Lung (tissue), 11 donors: ENCODE measurements at regions not wholly inside any gene's neighbourhood (a gene's known extent, or its start where the extent isn't known, plus 50 kb on each side); places are given as distances from the start of the nearest gene placed in this dataset.
A peak's percentile ranks its signal among the peaks of the same experiment; 100 is the strongest.

Experiments
- ATAC-seq: fragments of 200-7000 bp; cut with Tn5 transposase; one replicate; pipeline ENCODE4 v1.9.1; 2020; ENCODE audit warnings: moderate number of reproducible peaks; ENCODE audit not compliant: insufficient read depth, low FRiP score
- DNase-seq, 3 donors: peaks; one replicate each; pipeline ENCODE4 v3.0.0-alpha.2; 2013 to 2017
- H3K27ac ChIP-seq, 2 donors: one replicate each; pipeline ENCODE4 v1.5.1; 2013; ENCODE audit warnings: mild to moderate bottlenecking in 2 of 2, moderate library complexity in 2 of 2, control low read depth in 1 of 2, inconsistent platforms in 1 of 2, low read depth in 1 of 2, low read length in 1 of 2
- H3K27me3 ChIP-seq, 3 donors: one replicate each; pipeline ENCODE4 v1.5.1; 2013; ENCODE audit warnings: low read length in 2 of 3; ENCODE audit not compliant: control insufficient read depth in 3 of 3, insufficient read depth in 3 of 3
- H3K36me3 ChIP-seq, 4 donors: one replicate each; pipeline ENCODE4 v1.5.1; 2013; ENCODE audit warnings: low read length in 4 of 4, mild to moderate bottlenecking in 1 of 4, moderate library complexity in 1 of 4; ENCODE audit not compliant: control insufficient read depth in 4 of 4, insufficient read depth in 4 of 4
- H3K4me1 ChIP-seq, 5 donors: one replicate each; pipeline ENCODE4 v1.5.1; 2013; ENCODE audit warnings: low read length in 5 of 5, mild to moderate bottlenecking in 2 of 5, moderate library complexity in 1 of 5; ENCODE audit not compliant: control insufficient read depth in 5 of 5, insufficient read depth in 5 of 5
- H3K4me3 ChIP-seq: one replicate; pipeline ENCODE4 v1.5.1; 2013; ENCODE audit warnings: mild to moderate bottlenecking, control low read depth, moderate library complexity
- H3K9ac ChIP-seq, 2 donors: one replicate each; pipeline ENCODE4 v1.5.1; 2013; ENCODE audit warnings: low read length in 2 of 2, control low read depth in 1 of 2; ENCODE audit not compliant: insufficient read depth in 1 of 2
- H3K9me3 ChIP-seq, 4 donors: one replicate each; pipeline ENCODE4 v1.5.1; 2013; ENCODE audit warnings: low read length in 3 of 4, mild to moderate bottlenecking in 1 of 4, moderate library complexity in 1 of 4; ENCODE audit not compliant: control insufficient read depth in 4 of 4, insufficient read depth in 3 of 4
- WGBS, 2 donors: extraction: QIAGEN DNeasy Blood & Tissue Kit; methylation state at CpG; one replicate each; pipeline ENCODE4 v1.1.7; 2013; 5-methylcytosine and 5-hydroxymethylcytosine counted together
- TF ChIP-seq, protein P1 (sequence below): IDR thresholded peaks from 2 replicates; pipeline ENCODE4 v1.5.1; 2012; ENCODE audit warnings: mild to moderate bottlenecking; ENCODE audit errors: control extremely low read depth, extremely low read depth
- donor health status: control.
- donor health status: control.
- donor health status: Bipolar disorder and iron deficiency.
- donor health status: healthy.
- donor health status: DM: yes; HTN: yes; CAD: no.

DNA sequence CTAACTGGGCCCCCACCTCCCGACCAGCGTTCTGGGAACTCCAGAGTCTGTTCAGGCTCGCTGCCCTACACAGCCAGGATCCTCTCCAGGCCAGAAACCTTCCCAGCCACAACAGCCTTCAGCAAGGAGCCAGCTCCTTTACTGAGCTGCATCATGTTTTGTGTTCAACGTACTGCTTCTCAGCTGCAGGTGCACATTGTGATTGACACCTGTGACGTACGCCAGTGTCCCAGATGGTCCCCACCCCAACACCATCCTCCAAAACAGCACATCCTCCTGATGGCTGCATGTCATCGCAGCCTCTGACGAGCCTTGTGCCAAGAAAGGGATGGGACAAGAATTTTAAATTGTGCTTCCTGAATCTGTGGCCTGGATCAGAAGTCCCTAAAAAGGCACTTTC lies 117.5 kb downstream of the SPATA19 start:
- no peaks in the 10 kb centered on the region for H3K9me3 ChIP-seq

DNA sequence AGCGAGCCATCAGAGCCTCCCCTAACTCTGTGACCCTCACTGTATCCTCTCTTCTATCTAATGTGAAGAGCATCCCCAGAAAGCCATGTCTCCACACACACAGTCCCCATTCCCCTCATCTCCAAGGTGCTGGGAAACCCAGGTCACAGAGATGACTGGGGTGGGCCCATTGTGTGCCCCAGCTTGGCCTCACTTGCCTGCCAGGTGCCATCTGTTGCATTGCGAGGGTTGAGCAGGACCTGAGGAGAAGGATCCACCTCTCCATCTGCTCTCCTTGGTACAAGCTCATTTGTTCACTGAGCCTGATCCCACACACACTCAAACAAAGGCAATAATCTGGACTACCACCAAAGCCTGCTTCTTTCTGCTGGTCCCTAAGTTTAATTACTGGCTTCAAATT lies 118.8 kb downstream of the SPATA19 start:
- TF ChIP-seq, protein P1, sequence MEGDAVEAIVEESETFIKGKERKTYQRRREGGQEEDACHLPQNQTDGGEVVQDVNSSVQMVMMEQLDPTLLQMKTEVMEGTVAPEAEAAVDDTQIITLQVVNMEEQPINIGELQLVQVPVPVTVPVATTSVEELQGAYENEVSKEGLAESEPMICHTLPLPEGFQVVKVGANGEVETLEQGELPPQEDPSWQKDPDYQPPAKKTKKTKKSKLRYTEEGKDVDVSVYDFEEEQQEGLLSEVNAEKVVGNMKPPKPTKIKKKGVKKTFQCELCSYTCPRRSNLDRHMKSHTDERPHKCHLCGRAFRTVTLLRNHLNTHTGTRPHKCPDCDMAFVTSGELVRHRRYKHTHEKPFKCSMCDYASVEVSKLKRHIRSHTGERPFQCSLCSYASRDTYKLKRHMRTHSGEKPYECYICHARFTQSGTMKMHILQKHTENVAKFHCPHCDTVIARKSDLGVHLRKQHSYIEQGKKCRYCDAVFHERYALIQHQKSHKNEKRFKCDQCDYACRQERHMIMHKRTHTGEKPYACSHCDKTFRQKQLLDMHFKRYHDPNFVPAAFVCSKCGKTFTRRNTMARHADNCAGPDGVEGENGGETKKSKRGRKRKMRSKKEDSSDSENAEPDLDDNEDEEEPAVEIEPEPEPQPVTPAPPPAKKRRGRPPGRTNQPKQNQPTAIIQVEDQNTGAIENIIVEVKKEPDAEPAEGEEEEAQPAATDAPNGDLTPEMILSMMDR: no peak

More for the DNA sequence above, 117.5 kb downstream of the SPATA19 start:
- H3K4me1 ChIP-seq: no peaks in the 10 kb centered on the region
- ATAC-seq (no peak), DNase-seq (no peak)
- no peak overlapping the region for H3K9ac ChIP-seq
- H3K27ac ChIP-seq: no peak overlapping the region
- no peaks in the 10 kb centered on the region for H3K36me3 ChIP-seq
- TF ChIP-seq, protein P1: no peak
- no peak overlapping the region for H3K4me3 ChIP-seq
- H3K27me3 ChIP-seq: peaks cover 0 to 6% (median 0%) of the 10 kb centered on the region in 3 donors
- WGBS, 2 donors: 80 to 88% methylated on average over 8 of the region's 8 CpGs

DNA sequence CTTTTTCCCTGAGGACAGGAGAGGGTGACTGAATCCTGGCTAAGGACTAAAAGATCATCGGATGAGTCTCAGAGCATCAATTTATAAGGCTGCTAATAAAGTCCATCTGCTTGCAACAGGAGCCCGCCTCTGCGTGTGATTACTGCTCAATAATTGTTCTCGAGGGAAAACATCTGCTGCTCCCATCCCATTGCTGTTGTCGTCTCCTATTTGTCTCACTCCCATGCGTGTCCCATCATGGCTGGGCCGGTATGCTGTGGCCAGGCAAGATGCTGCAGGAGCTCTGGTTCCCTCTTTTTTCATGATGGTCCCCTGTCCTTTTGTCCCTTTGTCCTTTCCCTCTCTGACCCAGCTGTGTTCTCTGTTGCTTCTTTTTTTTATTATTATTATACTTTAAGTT lies 121.2 kb downstream of the SPATA19 start:
- peaks cover 0 to 10% (median 0%) of the 10 kb centered on the region in 3 donors for H3K27me3 ChIP-seq
- H3K4me3 ChIP-seq: no peak overlapping the region
- H3K9me3 ChIP-seq: no peaks in the 10 kb centered on the region
- WGBS, 2 donors: 70 to 82% methylated on average over 7 of the region's 7 CpGs
- no peak for DNase-seq
- no peak overlapping the region for H3K27ac ChIP-seq
- H3K9ac ChIP-seq: no peak overlapping the region
- TF ChIP-seq, protein P1: no peak
- ATAC-seq: no peak
- no peaks in the 10 kb centered on the region for H3K4me1 ChIP-seq
- H3K36me3 ChIP-seq: no peaks in the 10 kb centered on the region

More for the DNA sequence above, 118.8 kb downstream of the SPATA19 start:
- DNase-seq: no peak
- Histone ChIP-seq H3K4me3 (no peak overlapping the region), H3K9me3 (no peaks in the 10 kb centered on the region), H3K27ac (no peak overlapping the region), H3K36me3 (no peaks in the 10 kb centered on the region), H3K9ac (no peak overlapping the region), H3K27me3 (peaks cover 0 to 10% (median 0%) of the 10 kb centered on the region in 3 donors), H3K4me1 (no peaks in the 10 kb centered on the region)
- ATAC-seq: no peak
- 80 to 95% methylated on average over 2 of the region's 2 CpGs for WGBS, 2 donors

DNA sequence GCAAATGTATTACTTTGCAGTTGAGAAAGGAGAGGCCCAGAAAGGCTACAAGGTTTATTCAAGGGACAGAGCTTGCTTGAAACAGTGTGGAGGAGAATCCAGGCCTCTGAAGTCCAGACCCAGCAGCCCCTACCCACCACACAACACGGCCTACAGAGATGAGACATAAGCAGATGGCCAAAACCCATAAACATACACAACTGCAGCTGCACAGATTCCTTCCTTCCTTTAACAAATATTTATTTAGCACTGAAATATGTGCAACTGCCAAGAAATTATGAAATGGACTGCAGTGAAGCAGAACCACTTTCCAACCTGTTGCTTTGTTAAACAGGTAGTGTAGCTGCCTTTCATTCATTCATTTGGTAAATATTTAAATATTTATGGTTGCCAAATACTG lies 122.3 kb downstream of the SPATA19 start:
- Histone ChIP-seq H3K36me3 (no peaks in the 10 kb centered on the region), H3K4me1 (no peaks in the 10 kb centered on the region), H3K9me3 (no peaks in the 10 kb centered on the region), H3K27ac (no peak overlapping the region), H3K9ac (no peak overlapping the region), H3K4me3 (no peak overlapping the region), H3K27me3 (peaks cover 0 to 10% (median 0%) of the 10 kb centered on the region in 3 donors)
- no peak for ATAC-seq
- TF ChIP-seq, protein P1: no peak
- peak; percentile 59 to 67 (median 59) for DNase-seq
- WGBS, 2 donors: 28 to 41% methylated on average over 1 of the region's 1 CpG
